C4-2B (cell line): ENCODE measurements at regions not wholly inside any gene's neighbourhood (a gene's known extent, or its start where the extent isn't known, plus 50 kb on each side); places are given as distances from the start of the nearest gene placed in this dataset.

Experiments
- H3K27ac ChIP-seq: fragments of 450-650 bp; 2 replicates; pipeline ENCODE4 v1.5.1; 2017
- CTCF ChIP-seq: fragments of 450-650 bp; conservative IDR thresholded peaks from 2 replicates; pipeline ENCODE4 v1.5.1; 2017; ENCODE audit warnings: mild to moderate bottlenecking
- ZFX ChIP-seq: fragments of 450-650 bp; IDR thresholded peaks from 2 replicates; pipeline ENCODE4 v1.6.1; 2017

DNA sequence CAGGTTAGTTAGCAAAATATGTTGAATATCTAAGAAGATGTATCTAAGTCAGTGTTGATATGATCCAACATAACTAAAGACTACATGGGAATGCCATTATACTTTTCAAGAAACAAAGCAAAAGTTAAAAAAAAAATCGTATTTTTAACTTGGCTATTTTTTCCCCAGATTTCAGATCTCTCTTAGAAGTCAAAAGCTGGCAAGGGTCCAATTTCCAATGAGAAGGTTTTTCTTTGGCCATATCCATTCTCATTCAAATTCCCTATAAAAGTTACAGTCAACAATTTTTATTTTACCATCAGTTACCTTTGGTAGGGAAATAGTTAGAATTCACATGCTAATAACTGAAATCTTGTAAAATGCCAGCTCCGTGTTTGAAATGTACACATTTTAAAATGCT lies 70.5 kb upstream of the FAT3 start:
- no peak for TF ChIP-seq CTCF
- no peak for TF ChIP-seq ZFX
- no peak overlapping the region for H3K27ac ChIP-seq

DNA sequence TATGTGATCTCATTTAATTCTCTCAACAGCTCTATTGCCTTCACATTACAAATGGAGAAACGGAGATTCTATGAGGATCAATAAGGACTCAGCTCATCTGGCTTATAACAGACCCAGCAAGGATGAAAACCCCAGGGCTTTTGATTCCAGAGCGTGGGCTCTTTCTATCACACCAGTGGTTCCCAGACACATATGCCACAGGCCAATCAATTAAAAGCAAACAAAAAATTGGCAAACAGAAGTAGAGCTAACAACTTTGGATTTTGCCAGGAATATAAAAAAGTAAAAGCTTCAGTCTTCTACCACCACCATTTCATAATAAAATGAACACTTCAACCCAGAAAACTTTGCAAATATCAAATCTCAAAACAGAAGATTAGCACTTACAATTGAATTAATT lies 71.1 kb upstream of the FAT3 start:
- H3K27ac ChIP-seq, result no peak overlapping the region
- TF ChIP-seq ZFX, result no peak
- TF ChIP-seq CTCF, result no peak

DNA sequence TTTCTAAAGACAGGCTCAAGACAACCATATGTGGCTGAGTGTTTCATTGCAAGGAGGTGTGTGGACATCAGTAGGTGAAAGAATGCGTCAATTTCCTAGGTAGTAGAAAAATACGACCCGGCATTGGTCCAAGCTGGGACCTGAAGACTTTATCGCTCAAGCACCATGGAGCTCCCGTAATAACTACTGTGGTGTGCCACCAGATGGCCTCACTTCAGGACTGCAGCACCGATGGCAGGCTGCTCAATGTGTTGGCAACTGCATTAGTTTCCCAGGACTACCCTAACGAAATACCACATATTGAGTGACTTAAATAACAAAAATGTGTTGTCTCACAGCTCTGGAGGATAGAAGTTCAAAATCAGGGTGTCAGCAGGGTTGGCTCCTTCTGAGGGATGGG lies 72.4 kb upstream of the FAT3 start:
- TF ChIP-seq CTCF (peak; percentile 35), ZFX (no peak)
- H3K27ac ChIP-seq, result no peak overlapping the region

- H3K27ac ChIP-seq, result no peak overlapping the region
- no peak for TF ChIP-seq CTCF
- no peak for TF ChIP-seq ZFX
Measured at GRCh38 chr11:92149996-92150395, 74.6 kb upstream of the FAT3 start.

DNA sequence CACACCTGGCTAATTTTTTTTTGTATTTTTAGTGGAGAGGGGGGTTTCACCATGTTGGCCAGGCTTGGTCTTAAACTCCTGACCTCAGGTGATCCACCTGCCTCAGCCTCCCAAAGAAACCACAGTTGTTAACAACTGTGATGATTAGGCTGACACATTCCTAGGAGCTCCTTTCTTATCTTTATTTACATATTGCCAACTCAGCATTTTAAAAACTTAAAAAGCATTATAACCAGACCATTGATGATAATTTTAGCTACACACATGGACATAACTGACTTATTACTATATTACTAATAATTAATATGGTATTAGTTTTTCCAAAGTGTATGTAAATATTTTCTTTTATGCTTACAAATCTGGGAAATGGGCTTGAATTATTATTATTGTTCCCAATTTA lies 82.9 kb upstream of the FAT3 start:
- no peak for TF ChIP-seq ZFX
- TF ChIP-seq CTCF, result no peak
- no peak overlapping the region for H3K27ac ChIP-seq

DNA sequence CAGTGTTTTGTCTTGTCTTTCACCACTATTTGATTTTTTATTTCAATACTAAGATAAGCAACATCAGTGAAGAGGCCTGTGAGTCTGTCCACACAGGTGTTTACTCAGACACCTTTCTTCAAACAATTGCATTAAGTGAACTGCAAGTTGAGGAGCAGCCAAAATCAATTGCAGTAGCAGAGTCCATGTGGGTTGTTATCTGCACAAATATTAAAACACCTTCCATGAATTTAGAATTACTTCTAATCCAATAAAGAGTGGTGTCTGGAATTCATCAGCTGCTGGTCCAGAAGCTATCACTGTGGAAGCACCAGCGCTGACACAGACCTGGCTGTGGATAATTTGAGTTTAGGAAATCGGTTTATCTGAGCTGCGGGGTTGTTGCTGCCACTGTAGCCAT lies 83.5 kb upstream of the FAT3 start:
- no peak overlapping the region for H3K27ac ChIP-seq
- TF ChIP-seq CTCF (no peak), ZFX (no peak)

DNA sequence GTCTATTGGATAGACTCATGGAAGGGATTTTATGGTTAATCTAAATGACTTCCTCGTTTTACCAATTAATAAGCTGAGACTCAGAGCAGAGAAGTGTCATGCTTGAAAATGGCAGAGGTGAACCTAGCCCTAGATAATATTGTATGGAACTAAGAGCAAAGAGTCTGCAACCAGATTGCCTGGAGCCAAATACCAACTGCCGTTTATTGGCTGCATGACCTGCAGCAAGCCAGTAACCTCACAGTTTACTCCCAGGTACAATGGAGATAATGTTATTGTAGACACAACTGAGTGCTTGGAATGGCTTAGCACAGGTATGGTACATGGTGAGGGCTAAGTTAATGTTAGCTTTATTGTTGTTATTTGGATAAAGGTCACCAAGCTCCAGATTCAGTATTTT lies 84.6 kb upstream of the FAT3 start:
- no peak for TF ChIP-seq CTCF
- no peak for TF ChIP-seq ZFX
- H3K27ac ChIP-seq, result no peak overlapping the region
